IPS DF 6.9 (cell line): ENCODE measurements at regions not wholly inside any gene's neighbourhood (a gene's known extent, or its start where the extent isn't known, plus 50 kb on each side); places are given as distances from the start of the nearest gene placed in this dataset.

Experiments
- DNase-seq: peaks from one replicate; pipeline ENCODE4 v3.0.0-alpha.2; 2013; ENCODE audit warnings: low read depth, low spot score
- H3K27ac ChIP-seq: one replicate; pipeline ENCODE4 v1.5.1; 2013; ENCODE audit warnings: low read length, control low read depth
- H3K27me3 ChIP-seq: 2 replicates; pipeline ENCODE4 v1.6.1; 2013; ENCODE audit warnings: mild to moderate bottlenecking, low read length; ENCODE audit not compliant: control insufficient read depth, insufficient read depth
- H3K36me3 ChIP-seq: 2 replicates; pipeline ENCODE4 v1.6.1; 2013; ENCODE audit warnings: low read length; ENCODE audit not compliant: control insufficient read depth, insufficient read depth
- H3K4me1 ChIP-seq: 2 replicates; pipeline ENCODE4 v1.6.1; 2013; ENCODE audit warnings: low read length; ENCODE audit not compliant: control insufficient read depth, insufficient read depth
- H3K4me3 ChIP-seq: 2 replicates; pipeline ENCODE4 v1.5.1; 2013; ENCODE audit warnings: mild to moderate bottlenecking, low read length
- H3K9me3 ChIP-seq: 2 replicates; pipeline ENCODE4 v1.6.1; 2013; ENCODE audit warnings: low read length, inconsistent platforms; ENCODE audit not compliant: control insufficient read depth, insufficient read depth
- WGBS: extraction: QIAGEN DNeasy Blood & Tissue Kit; methylation state at CpG from one replicate; pipeline ENCODE4 v1.1.7; 2013; ENCODE audit warnings: mixed read lengths, missing lambda C conversion rate; ENCODE audit not compliant: insufficient read length, insufficient coverage; 5-methylcytosine and 5-hydroxymethylcytosine counted together

DNA sequence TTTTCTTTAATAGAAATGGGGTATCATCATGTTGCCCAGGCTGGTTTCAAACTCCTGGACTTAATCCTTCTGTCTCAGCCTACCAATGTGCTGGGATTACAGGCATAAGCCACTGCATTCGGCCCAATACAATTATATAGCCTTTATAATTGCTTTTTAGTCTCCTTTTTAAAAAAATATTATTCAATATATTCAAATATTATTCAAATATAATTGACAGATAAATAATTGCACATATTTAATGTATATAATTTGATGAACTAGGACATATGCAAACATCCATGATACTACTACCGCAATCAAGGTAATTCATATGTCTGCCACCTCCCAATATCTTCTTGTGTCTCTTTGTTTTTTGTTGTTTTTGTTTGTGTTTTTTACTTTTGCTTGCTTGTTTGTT is 894.2 kb upstream of the PTPRD start:
- Histone ChIP-seq H3K9me3 (no peaks in the 10 kb centered on the region), H3K27me3 (no peaks in the 10 kb centered on the region), H3K4me3 (no peak overlapping the region), H3K4me1 (no peaks in the 10 kb centered on the region; the same call in 1 of the 2 replicates), H3K27ac (no peak overlapping the region), H3K36me3 (no peaks in the 10 kb centered on the region)
- DNase-seq, result no peak
- WGBS, result no CpG with 5 or more reads among the region's 2 CpGs

GRCh38 chr9:11537566-11537965 is 924.8 kb upstream of the PTPRD start:
- Histone ChIP-seq H3K27me3 (no peaks in the 10 kb centered on the region), H3K9me3 (no peaks in the 10 kb centered on the region), H3K4me1 (no peaks in the 10 kb centered on the region), H3K4me3 (no peak overlapping the region), H3K36me3 (no peaks in the 10 kb centered on the region), H3K27ac (no peak overlapping the region)
- DNase-seq, result no peak

GRCh38 chr9:11542781-11543180 is 930.0 kb upstream of the PTPRD start:
- Histone ChIP-seq H3K4me3 (no peak overlapping the region), H3K36me3 (no peaks in the 10 kb centered on the region), H3K4me1 (no peaks in the 10 kb centered on the region), H3K27ac (no peak overlapping the region), H3K27me3 (no peaks in the 10 kb centered on the region), H3K9me3 (no peaks in the 10 kb centered on the region)
- DNase-seq, result no peak

DNA sequence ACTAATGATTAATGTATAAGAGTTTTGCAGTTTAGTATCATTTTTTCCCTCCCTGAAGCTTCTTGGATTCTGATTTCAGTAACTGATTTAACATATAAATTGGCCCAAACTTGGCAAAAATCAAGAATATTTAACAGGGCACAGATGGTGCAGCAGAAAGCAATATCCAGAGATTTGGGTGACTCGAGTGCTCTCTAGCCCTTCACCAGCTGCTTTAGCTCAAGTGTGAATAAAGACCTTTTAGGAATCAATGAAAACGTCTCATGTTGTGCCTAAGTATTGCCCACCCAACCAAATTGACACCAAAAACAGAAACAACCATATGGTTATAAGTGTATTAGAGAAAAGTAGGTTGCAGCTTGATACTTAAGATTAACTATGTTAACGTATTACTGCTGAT is 933.4 kb upstream of the PTPRD start:
- Histone ChIP-seq H3K4me1 (no peaks in the 10 kb centered on the region), H3K9me3 (peaks cover 1% of the 10 kb centered on the region; the same call in 1 of the 2 replicates), H3K27ac (no peak overlapping the region), H3K36me3 (no peaks in the 10 kb centered on the region), H3K4me3 (no peak overlapping the region), H3K27me3 (no peaks in the 10 kb centered on the region)
- WGBS, result no CpG with 5 or more reads among the region's 3 CpGs
- DNase-seq, result no peak

- H3K36me3 ChIP-seq, result no peaks in the 10 kb centered on the region
- H3K27me3 ChIP-seq, result no peaks in the 10 kb centered on the region
- H3K27ac ChIP-seq, result no peak overlapping the region
- DNase-seq, result no peak
- no peaks in the 10 kb centered on the region for H3K4me1 ChIP-seq
- H3K4me3 ChIP-seq, result no peak overlapping the region
- no CpG with 5 or more reads among the region's 7 CpGs for WGBS
- H3K9me3 ChIP-seq, result peaks cover 1% of the 10 kb centered on the region; the same call in 1 of the 2 replicates
These were observed 936.6 kb upstream of the PTPRD start for GRCh38 chr9:11549311-11549794.

GRCh38 chr9:11551106-11551505 is 938.3 kb upstream of the PTPRD start:
- peaks cover 1% of the 10 kb centered on the region; the same call in 1 of the 2 replicates for H3K9me3 ChIP-seq

GRCh38 chr9:11558043-11558442 is 945.2 kb upstream of the PTPRD start:
- no peaks in the 10 kb centered on the region for H3K36me3 ChIP-seq

More at GRCh38 chr9:11551106-11551505, 938.3 kb upstream of the PTPRD start:
- DNase-seq, result no peak
- Histone ChIP-seq H3K4me1 (no peaks in the 10 kb centered on the region), H3K36me3 (no peaks in the 10 kb centered on the region), H3K27me3 (no peaks in the 10 kb centered on the region), H3K4me3 (no peak overlapping the region), H3K27ac (no peak overlapping the region)

GRCh38 chr9:11559001-11559776 is 946.4 kb upstream of the PTPRD start:
- no peak for DNase-seq
- Histone ChIP-seq H3K36me3 (no peaks in the 10 kb centered on the region), H3K27ac (no peak overlapping the region), H3K27me3 (no peaks in the 10 kb centered on the region), H3K4me3 (no peak overlapping the region), H3K9me3 (no peaks in the 10 kb centered on the region), H3K4me1 (no peaks in the 10 kb centered on the region)
- no CpG with 5 or more reads among the region's 3 CpGs for WGBS

More at GRCh38 chr9:11558043-11558442, 945.2 kb upstream of the PTPRD start:
- H3K4me3 ChIP-seq, result no peak overlapping the region
- H3K9me3 ChIP-seq, result no peaks in the 10 kb centered on the region
- no CpG with 5 or more reads among the region's 2 CpGs for WGBS
- DNase-seq, result no peak
- no peaks in the 10 kb centered on the region for H3K4me1 ChIP-seq
- H3K27me3 ChIP-seq, result no peaks in the 10 kb centered on the region
- H3K27ac ChIP-seq, result no peak overlapping the region

GRCh38 chr9:11577522-11577921 is 964.7 kb upstream of the PTPRD start:
- Histone ChIP-seq H3K9me3 (no peaks in the 10 kb centered on the region), H3K4me1 (no peaks in the 10 kb centered on the region), H3K4me3 (no peak overlapping the region), H3K27ac (no peak overlapping the region), H3K27me3 (no peaks in the 10 kb centered on the region), H3K36me3 (no peaks in the 10 kb centered on the region)
- no peak for DNase-seq
- no CpG with 5 or more reads among the region's 2 CpGs for WGBS

GRCh38 chr9:11595756-11596155 is 983.0 kb upstream of the PTPRD start:
- Histone ChIP-seq H3K4me1 (no peaks in the 10 kb centered on the region), H3K4me3 (no peak overlapping the region), H3K27ac (no peak overlapping the region), H3K9me3 (no peaks in the 10 kb centered on the region), H3K27me3 (no peaks in the 10 kb centered on the region), H3K36me3 (no peaks in the 10 kb centered on the region)
- no peak for DNase-seq

- Histone ChIP-seq H3K4me1 (no peaks in the 10 kb centered on the region; the same call in 1 of the 2 replicates), H3K36me3 (no peaks in the 10 kb centered on the region), H3K4me3 (no peak overlapping the region), H3K9me3 (no peaks in the 10 kb centered on the region), H3K27ac (no peak overlapping the region), H3K27me3 (no peaks in the 10 kb centered on the region)
- no peak for DNase-seq
- WGBS, result no CpG with 5 or more reads among the region's 49 CpGs
These were observed 1005.5 kb upstream of the PTPRD start for GRCh38 chr9:11618241-11618805.
